ENCODE measurements at regions not wholly inside any gene's neighbourhood (a gene's known extent, or its start where the extent isn't known, plus 50 kb on each side); places are given as distances from the start of the nearest gene placed in this dataset.

DNA sequence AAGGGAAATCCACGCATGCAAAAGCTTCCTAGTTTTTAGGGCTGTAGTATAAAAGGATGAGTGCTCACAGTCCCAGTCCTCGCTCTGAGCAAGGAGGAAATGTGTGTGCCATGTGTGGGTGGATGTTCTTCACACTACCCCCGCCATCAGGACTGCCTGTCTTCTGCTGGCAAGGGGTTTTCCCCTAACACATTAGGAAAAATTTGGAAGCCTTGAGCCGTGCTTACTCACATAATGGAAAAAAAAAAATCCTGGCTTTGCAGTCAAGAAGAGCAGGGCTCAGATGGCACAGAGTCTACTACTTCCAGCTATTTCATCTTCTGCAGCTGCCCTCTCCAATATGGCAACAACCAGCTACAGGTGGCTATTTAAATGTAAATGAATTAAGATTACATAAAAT lies 363.1 kb downstream of the PLPP3 start:
- DNase-seq: no peak

DNA sequence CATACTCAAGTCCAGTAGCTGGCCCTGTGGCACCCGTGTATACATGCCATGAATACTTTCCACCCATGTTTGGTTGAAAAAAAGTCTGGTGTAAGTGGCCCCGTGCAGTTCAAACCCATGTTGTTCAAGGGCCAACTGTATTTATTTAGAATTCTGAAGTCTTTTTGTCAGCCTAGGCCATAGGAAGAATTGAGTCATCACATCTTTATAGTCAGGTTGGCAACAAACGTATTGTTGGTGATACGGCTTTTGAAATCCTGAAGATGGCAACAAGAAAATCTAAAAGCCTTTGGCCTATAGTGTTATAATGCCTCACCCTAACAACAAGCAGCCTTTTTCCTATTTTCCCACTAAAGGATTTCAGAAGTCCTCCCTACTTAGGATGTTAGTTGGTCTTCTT lies 363.6 kb downstream of the PLPP3 start:
- H3K9me3 ChIP-seq: no peaks in the 10 kb centered on the region
- no peak for DNase-seq
- H3K4me1 ChIP-seq: no peaks in the 10 kb centered on the region
- no peak overlapping the region for H3K4me3 ChIP-seq (ENCODE audit: low read depth, low read length)
- no peaks in the 10 kb centered on the region for H3K27me3 ChIP-seq
- no peaks in the 10 kb centered on the region for H3K36me3 ChIP-seq
- no peak for TF ChIP-seq CTCF (IDR thresholded peaks at IDR 0.05; ENCODE audit: low read depth, low read length)

More for the DNA sequence above, 363.1 kb downstream of the PLPP3 start:
- Histone ChIP-seq H3K27me3 (no peaks in the 10 kb centered on the region), H3K36me3 (no peaks in the 10 kb centered on the region), H3K9me3 (no peaks in the 10 kb centered on the region), H3K4me1 (no peaks in the 10 kb centered on the region), H3K4me3 (ENCODE audit: low read depth, low read length) (no peak overlapping the region)
- no peak for TF ChIP-seq CTCF (IDR thresholded peaks at IDR 0.05; ENCODE audit: low read depth, low read length)

- no peaks in the 10 kb centered on the region for H3K4me1 ChIP-seq
- no peaks in the 10 kb centered on the region for H3K36me3 ChIP-seq
- DNase-seq: no peak
- no peak overlapping the region for H3K4me3 ChIP-seq (ENCODE audit: low read depth, low read length)
- H3K27me3 ChIP-seq: no peaks in the 10 kb centered on the region
- no peak for TF ChIP-seq CTCF (IDR thresholded peaks at IDR 0.05; ENCODE audit: low read depth, low read length)
- no peaks in the 10 kb centered on the region for H3K9me3 ChIP-seq
These were observed 364.3 kb downstream of the PLPP3 start for GRCh38 chr1:56215086-56215485.

GRCh38 chr1:56213068-56213467 lies 366.3 kb downstream of the PLPP3 start:
- TF ChIP-seq CTCF (IDR thresholded peaks at IDR 0.05; ENCODE audit: low read depth, low read length): no peak
- no peaks in the 10 kb centered on the region for H3K27me3 ChIP-seq

GRCh38 chr1:56212143-56212542 lies 367.2 kb downstream of the PLPP3 start:
- no peak overlapping the region for H3K4me3 ChIP-seq (ENCODE audit: low read depth, low read length)
- no peak for DNase-seq
- H3K4me1 ChIP-seq: no peaks in the 10 kb centered on the region
- no peaks in the 10 kb centered on the region for H3K9me3 ChIP-seq
- H3K36me3 ChIP-seq: no peaks in the 10 kb centered on the region
- no peaks in the 10 kb centered on the region for H3K27me3 ChIP-seq
- no peak for TF ChIP-seq CTCF (IDR thresholded peaks at IDR 0.05; ENCODE audit: low read depth, low read length)

More at GRCh38 chr1:56213068-56213467, 366.3 kb downstream of the PLPP3 start:
- Histone ChIP-seq H3K9me3 (no peaks in the 10 kb centered on the region), H3K4me1 (no peaks in the 10 kb centered on the region), H3K4me3 (ENCODE audit: low read depth, low read length) (no peak overlapping the region), H3K36me3 (no peaks in the 10 kb centered on the region)
- DNase-seq: no peak

GRCh38 chr1:56206391-56206790 lies 373.0 kb downstream of the PLPP3 start:
- Histone ChIP-seq H3K4me3 (ENCODE audit: low read depth, low read length) (no peak overlapping the region), H3K27me3 (no peaks in the 10 kb centered on the region), H3K4me1 (no peaks in the 10 kb centered on the region), H3K36me3 (no peaks in the 10 kb centered on the region), H3K9me3 (no peaks in the 10 kb centered on the region)
- TF ChIP-seq CTCF (IDR thresholded peaks at IDR 0.05; ENCODE audit: low read depth, low read length): no peak
- DNase-seq: no peak
